ENCODE measurements at regions not wholly inside any gene's neighbourhood (a gene's known extent, or its start where the extent isn't known, plus 50 kb on each side); places are given as distances from the start of the nearest gene placed in this dataset.

DNA sequence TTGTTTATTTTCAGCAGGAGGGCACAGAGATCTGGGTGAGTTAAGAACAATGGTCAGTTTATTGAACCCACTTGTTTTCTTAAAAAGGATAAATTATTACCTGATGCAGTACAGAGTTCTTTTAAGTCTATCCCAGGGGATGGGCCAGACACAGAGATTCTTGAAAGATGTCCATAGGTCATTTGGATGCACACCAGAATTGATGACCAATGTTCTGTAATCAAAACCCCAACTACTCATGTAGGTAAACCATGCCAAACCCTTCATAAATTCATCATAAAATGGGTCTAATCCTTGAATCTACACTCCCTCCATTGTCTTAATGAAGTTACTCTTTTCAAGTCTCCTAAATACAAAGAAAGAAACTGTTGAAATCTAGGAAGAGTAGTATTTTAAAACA lies 273.0 kb upstream of the COL8A1 start:
- DNase-seq: no peak

DNA sequence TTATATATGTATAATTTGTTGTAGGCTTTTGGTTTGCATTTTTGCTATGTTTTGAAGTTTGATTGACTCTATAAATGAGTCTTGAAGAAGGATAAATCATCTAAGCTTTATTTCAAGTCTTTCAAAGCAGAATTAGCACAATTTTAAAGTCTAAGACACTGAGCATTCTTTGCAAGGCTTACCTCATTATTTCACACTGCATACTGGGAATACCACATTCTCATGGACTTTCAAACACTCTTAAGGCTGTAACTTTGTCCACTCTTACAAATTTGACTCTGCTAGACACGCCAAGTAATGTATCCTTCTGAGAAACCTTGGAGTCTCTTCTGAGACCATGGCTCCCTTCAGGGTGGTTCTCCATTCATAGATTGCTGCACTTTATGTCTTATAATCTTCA lies 281.3 kb upstream of the COL8A1 start:
- DNase-seq: no peak

DNA sequence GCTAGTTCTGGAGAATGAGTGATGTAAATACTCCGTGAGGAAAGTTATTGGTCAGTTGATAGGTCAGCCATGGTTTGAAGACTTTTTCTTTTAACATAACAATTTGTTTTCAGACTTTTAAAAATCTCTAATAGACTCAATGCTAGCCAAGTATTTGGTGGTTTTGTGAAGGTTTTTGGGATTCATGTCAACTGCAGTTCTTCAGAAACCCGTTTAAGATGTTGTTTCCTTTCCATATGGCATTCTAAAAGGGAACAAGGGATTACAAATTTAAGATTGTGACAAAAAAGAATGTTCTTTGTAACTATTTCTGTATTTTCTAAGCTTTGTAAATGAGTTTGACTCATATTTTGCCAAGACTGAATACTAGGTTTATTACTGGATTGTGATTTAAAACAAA lies 281.7 kb upstream of the COL8A1 start:
- no peak for DNase-seq

DNA sequence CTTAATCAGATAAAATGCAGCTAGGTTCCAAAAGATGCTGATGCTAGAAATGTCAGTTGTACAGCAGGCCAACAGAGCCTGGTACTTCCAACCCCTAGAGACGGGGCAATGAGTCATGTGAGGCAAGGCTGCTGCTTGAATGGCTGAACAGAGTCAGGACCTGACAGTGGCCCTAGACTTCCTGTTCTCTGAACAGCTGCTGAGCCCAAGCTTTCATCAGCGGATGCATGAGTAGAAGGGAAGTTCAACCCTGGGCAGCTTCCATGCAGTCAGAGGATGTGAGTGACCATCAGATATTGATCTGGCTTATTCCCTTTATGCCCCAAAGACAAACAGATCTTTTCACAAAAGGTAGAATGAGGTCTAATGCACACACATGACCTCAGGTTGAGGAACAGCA lies 282.9 kb upstream of the COL8A1 start:
- no peak for DNase-seq

DNA sequence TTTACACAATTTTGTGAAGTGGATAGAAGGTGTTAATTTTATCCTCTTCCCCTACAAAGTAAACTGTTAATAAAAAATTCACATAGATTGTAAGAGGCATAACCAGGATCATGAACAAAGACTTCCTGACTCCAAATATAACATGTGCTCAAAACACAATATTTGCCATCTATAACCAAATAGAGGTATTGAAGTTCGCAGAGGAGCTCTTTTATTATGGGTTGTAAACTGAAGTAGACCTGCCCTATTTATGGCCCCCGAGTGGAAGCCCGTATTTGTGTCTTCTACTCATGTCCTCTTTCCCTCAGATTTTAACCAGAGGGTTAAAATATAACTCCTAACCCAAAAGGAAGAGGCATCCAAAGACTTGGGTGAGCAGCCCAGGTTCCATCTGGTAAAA lies 285.6 kb upstream of the COL8A1 start:
- no peak for DNase-seq

DNA sequence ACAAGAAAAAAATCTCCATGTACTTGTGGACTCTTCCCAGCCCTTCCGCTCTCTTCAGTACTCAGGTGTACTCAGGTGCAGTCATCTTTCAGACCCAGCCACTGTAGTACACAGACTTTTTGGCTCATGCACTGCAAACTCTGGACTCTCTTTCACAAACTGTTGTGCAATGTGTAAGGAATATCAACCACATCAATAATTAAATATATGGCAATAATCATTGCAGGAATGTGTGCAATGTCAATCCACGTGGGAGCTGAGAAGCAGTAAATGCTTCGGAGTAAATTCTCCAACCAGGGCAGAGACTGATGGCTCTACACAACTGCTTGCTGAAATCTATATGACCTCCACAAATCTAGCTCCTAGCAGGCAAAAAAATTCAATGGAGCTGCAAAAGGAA lies 287.3 kb upstream of the COL8A1 start:
- DNase-seq: no peak

DNA sequence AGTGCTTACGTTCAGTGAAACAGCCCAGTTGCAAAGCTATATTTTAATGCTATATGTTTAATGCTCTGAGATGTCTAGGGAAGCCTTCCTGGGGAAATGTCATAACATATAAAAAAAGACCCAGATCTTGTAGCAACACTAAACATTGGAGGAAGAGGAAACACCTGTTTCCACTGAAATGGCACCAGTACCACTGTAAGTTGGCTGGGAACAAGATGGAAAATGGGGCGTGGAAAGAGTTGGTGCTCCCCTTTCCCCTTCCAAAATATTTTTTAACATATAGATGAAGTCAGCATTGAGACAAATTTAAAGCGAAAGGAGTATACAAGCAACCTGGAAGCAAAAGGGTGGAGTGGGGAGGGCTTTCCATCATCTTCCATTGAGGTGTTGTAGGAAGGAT lies 289.9 kb upstream of the COL8A1 start:
- no peak for DNase-seq

DNA sequence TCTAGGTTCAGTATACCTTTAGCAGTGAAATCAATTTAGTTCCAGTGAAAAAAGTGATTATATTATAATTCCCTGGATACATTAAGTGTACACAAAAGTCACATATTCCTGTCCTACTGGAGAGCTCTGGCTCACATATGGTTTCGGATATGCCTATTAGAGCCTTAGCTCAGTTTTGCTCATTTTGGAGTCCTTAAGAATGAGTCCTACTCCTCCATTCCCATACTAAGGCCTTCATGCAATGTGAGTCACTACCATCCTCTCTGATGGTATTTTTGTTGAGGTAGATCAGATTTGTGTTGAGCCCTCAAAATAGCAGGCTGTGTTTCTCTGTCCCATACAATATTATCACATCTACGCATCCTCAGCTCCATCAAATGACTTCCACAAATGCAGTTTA lies 294.2 kb upstream of the COL8A1 start:
- no peak for DNase-seq

DNA sequence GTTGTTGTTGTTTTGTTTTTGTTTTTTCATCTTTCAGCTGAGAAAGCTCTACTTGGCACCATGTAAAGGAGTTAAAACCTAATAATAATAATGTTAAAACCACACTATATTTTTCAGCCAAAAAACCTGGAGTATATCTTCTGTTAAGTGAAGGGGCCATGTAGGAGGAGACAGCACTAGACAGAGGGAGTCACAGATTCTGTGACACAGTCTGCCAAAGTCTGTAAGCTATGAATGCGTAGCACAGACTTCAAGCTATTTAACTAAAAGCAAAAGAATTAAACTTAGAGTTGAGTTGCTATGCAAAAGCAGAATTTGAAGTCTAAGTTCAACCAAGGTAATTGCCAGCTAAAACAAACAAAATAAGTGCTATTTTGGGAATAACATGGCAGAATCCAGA lies 296.0 kb upstream of the COL8A1 start:
- no peak for DNase-seq

DNA sequence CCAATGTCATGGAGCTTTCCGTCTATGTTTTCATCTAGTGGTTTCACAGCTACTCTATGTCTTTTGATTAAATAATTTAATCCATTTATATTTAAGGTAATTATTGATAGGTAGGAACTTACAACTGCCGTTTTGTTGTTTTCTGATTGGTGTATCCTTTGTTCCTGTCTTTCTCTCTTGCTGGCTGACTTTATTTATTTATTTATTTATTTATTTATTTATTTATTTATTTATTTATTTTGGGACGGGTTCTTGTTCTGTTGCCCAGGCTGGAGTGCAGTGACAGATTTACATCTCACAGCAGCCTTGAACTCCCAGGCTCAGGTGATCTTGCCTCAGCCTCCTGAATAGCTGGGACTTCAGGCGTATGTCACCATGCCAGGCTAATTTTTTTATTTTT lies 299.2 kb upstream of the COL8A1 start:
- no peak for DNase-seq

DNA sequence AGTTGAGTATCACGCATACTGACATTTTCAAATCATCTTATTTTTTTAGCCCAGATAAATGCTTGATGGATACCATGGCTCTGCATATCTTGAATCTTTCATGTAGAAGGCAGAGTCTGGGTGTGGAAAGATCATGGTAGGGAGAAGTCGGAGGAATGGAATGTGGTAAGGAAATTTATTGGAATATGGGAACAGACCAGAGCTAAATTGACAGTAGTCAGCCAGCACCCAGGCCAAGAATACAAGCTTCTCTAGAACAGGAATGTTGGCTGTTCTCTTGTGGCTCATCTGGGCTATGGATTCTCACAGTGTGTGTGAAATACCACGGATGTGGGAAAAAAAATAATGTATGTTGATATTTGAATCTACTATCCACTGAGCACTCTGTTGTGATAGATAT lies 305.7 kb upstream of the COL8A1 start:
- no peak for DNase-seq

DNA sequence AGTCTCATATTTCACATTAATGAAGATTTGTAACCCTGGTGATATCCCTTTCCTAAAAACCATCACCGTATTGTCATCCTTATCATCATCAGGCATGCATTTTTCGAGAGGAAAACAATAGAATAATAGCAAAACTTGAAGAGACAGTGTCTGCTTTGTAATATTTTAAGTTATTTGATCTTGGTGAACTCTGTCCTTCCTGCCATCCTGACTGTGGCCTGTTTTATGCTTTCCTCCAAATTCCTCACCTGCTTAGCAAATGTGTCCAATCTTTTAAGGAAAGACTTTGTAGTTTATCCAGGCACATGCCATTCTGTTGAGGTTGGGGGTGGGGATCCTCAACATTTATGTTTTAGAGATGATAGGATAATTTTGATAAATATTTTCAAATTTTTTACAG lies 306.1 kb upstream of the COL8A1 start:
- no peak for DNase-seq

DNA sequence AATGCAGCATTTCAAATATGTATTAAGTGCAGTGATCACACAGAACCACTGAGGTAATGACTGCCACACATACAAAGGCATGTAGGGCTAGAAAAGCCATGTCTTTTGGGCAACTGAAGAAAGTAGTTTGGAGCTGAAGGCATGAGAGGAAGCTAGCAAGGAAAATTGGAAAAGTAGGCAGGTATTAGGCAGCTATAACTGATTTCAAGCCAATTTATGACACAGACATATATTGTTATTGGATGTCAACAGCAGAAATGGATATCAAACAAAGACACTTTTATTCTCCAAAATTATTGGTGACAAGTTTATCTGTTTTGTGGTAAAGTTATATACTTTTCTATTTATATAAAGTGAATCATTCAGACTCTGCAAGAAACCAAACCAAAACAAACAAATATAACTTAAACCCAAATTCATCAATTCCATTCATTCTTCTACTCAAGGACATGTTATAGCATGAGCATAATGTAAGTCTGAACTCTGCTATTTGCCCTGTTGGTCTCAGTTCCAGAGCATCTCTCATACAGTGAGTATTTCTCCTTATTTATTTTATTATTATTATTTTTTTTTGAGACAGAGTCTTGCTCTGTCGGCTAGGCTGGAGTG lies 307.4 kb upstream of the COL8A1 start:
- DNase-seq: no peak

DNA sequence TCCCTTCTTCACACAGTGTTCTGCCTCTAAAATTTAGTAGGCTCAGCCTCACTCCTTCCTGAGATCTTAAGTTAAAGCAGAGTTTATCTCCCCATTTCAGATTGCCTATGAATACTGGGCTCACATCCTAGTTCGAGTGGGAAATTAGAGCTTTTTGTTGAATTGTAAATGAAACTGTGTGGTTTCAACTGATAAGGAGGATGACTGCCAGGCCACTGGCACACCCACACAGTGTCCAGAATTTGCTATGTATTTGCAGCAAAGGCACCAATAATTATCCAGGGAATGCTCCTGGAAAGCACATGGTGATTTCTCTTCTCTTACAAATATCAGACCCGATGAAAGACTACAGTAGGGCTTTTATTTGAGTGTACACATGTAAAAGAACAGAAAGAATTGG lies 308.1 kb upstream of the COL8A1 start:
- DNase-seq: no peak

DNA sequence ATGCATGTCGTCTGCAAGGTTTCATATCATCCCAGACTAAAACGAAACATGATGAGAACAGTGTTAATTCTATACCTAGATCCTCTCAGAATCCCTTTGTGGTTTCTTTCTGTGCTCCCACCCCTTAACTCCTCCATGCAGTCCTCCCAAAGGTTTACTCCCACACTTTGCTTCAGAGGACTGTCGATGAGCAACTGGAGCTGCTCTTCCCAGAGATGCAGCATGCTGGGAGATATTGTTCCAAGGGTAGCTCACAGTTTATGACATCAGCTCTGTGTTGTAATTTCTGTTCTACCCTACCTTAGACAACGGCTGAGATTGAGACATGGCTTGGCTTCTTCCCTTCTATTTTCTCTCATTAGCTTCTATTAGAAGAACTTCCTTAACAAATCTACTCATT lies 313.0 kb upstream of the COL8A1 start:
- DNase-seq: no peak

DNA sequence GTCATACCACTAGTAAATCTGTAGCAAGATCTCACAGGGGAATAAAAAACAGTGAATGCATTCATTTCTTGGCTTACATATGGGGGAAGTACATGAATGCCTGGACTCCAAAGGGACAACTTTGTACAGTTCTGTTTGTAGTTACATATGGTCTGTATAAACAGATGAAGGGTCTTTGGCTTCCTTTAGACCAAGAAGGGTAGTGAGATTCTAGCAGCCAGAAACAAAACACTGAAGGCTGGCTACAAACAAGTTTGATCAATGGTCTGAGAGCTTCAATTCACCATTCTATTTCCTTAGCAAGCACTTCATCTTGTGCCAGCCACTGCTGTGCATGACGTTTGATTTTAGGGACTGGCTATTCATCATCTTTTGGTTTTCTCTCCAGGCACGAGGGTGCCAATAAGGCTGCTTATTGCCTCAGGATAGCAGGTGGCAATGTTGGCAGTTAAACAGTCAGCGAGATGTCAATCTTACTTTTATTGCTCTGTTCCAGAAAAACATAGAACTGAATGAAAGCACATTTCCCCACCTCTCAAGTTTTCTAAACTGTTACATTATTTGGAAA lies 313.7 kb upstream of the COL8A1 start:
- no peak for DNase-seq

DNA sequence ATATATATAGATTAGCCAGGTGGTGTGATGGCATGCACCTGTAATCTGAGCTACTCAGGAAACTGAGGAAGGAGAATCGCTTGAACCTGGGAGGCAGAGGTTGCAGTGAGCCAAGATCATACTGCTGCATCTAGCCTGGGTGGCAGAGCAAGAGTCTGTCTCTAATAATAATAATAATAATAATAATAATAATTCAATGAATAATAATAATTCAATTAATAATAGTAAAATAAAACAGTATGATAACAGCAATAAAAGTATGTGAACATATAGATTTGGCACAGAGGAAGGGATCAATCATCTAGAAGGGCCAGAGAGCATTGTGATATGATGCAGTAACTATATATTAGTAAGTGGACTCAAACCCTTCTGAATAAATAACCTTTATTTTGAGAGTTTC lies 314.5 kb upstream of the COL8A1 start:
- no peak for DNase-seq

DNA sequence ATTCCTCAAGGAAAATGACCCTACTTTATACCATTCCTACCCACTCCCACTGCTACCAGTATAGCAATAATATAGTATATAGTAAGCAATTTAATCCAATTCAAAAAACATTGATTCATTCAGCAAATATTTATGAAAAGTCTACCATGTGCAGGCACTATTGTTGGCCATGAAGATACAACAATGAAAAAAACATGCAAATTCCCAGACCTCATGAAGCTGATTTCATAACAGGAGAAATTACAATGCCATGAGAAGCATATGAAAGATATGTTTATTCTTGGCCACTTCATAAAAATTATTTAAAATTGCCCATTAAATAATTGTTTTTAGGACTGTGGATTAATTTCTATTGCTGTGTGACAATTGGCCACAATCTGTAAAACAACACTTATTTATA lies 315.8 kb upstream of the COL8A1 start:
- no peak for DNase-seq

DNA sequence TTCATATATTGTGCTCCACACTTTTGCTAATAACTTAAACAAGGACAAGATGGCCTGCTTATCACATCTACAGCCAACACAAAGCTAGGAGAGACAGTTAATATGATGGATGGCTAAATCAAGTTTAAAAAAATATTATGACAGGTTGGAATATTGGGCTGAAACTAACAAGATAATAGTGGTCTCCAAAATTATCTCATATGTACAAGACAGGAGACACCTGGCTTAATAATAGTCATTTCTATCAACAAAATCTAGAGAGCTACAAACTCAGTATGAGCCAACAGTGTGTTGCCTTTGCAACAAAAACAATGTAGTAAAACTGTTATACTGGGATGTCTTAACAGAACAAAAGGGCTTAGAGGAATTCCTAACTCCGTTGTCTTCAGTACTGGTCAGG lies 317.1 kb upstream of the COL8A1 start:
- no peak for DNase-seq

DNA sequence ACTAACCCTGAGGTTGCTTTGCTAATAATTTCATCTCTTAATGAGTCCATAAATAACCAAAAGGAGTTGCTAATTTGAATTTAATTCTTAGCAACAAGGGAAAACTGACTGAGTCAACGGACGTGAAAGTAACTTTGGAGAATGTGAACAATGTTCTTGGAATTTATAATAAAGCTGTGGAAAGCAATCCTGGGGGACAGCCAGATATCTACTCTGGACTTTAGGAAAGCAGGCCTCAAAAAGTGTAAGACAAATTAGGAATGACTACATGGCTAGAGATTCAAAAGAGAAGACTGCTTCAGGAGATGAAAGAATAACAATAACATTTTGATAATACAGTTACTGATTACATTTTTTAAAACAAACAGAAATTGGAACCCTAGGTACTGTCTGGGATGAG lies 318.4 kb upstream of the COL8A1 start:
- no peak for DNase-seq

DNA sequence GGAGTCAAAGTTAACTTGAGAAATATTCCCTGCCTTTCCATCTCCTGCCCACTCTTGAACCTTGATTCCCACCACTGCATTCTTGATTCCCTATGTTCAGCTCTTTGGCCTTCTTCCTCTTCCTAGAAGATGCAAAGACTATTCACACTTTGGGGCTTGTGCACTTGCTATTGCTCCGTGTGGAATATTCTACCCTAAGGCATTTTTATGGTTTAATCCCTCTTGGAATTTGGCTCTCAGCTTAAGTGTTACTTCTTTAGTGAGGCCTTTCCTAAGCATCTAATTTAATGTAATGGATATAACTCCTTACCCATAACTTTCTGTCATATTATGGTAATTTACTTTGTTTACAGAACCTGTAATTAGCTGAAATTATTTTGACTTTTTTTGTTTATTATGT lies 318.9 kb upstream of the COL8A1 start:
- DNase-seq: no peak

DNA sequence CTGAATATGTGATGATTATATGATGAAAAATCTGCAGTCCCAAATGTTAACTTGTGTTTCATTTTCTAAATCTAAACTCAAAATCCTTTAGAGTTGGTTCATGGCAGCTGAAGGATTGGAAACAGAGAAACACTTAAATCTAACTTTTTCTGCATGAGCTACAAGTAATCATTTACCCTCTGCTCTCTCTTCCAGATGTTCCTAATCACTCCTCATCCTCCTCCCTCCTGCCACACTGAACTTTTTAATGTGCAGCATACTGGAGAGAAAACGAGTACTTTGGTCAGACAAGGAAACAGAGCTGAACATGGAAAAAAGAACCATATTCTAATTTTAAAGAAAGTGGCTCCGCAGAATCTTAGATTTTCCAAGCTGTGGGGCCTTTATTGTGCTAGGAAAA lies 321.2 kb upstream of the COL8A1 start:
- DNase-seq: no peak

DNA sequence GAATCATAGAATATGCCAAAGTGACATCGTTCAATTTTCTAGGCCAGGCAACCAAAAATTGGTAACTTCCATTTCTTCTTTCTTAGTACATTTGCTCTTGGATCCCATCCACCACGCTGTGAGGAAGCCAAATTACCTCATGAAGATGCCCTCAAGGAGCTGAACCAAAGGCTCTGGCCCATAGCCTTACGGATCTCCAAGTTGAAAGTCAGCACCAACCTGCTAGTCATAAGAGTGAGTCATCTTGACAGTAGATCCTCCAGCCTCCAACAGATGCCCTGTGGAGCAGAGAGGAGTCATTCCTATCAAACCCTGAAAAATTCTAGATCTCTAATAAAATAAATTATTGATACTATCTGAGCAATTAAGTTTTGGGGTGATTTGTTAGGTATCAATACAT lies 322.5 kb upstream of the COL8A1 start:
- no peak for DNase-seq

DNA sequence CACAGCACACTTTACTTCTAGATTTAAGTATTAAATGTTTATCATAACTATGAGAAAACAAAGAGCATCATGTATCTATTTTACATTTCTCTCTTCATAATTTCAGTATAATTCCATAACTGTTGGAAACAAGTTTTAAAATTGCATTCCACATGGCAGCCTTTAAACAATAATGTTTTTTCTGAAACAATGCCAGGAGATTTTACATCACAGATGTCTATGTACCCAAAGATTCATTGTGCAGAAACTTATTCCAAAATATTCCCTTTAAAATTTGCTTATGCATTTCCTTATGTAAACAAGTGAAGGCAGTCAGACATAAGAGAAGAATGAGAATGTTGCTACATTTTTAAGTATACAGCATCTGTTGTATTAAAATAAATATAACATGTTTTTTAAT lies 324.9 kb upstream of the COL8A1 start:
- DNase-seq: no peak

DNA sequence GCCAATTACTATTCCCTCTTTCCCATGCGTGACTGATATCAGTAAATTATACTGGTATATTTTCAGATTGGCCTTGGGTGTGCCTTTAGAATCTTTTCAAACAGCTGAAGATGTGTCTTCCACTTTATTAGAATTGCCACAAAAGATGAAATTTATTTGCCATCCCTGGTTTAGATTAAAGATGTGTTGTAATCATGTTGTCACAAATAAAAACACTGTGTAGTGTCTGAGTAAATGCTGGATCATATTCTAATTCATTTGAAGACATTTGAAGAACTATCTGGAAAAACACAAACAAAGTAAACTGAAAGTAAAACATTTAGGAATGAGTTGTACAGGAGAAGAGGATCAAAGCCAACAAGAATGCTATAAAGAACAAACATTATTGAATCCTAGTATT lies 339.7 kb upstream of the COL8A1 start:
- no peak for DNase-seq

DNA sequence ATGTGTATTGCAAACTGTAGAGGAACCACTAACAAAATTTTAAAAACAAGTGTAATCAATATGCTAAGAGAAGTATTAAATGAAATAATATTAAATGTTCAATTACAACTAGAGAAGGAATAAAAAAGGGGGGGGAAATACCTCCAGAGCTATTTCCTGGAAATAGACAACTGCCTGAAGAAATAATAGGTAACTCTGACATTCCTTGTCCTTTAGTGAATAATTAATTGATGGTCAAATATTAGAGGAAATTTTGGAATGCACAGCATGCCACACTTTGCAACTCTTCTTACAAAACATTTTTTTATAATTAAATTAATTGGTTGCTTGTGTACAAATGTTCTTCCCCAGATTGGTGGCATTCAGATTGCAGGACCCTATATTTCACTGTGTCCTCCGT lies 342.6 kb upstream of the COL8A1 start:
- DNase-seq: no peak
